AG09319 (cell line): ENCODE measurements at regions not wholly inside any gene's neighbourhood (a gene's known extent, or its start where the extent isn't known, plus 50 kb on each side); places are given as distances from the start of the nearest gene placed in this dataset.

Source experiments
- DNase-seq: peaks from one replicate; pipeline ENCODE4 v3.0.0-alpha.2; 2010; ENCODE audit warnings: low read depth; ENCODE audit errors: extremely low read depth
- CTCF ChIP-seq: IDR thresholded peaks from 2 replicates; pipeline ENCODE4 v1.5.1; 2011; ENCODE audit warnings: low read depth, mild to moderate bottlenecking, inconsistent platforms, low read length, moderate library complexity

- no peak for TF ChIP-seq CTCF
- DNase-seq: no peak
Observed at GRCh38 chr1:48052923-48053291, 55.7 kb upstream of the TRABD2B start.

- TF ChIP-seq CTCF: no peak
Observed at GRCh38 chr1:48051466-48052126, 54.4 kb upstream of the TRABD2B start.

GRCh38 chr1:48049823-48050535, 52.8 kb upstream of the TRABD2B start:
- TF ChIP-seq CTCF: no peak
- DNase-seq: no peak

More at GRCh38 chr1:48051466-48052126, 54.4 kb upstream of the TRABD2B start:
- no peak for DNase-seq

GRCh38 chr1:48048980-48049379, 51.8 kb upstream of the TRABD2B start:
- no peak for TF ChIP-seq CTCF
- no peak for DNase-seq

- no peak for DNase-seq
- TF ChIP-seq CTCF: no peak
Observed at GRCh38 chr1:48048064-48048463, 50.9 kb upstream of the TRABD2B start.

- TF ChIP-seq CTCF: no peak
- DNase-seq: no peak
Observed at GRCh38 chr1:48047116-48047515, 49.9 kb upstream of the TRABD2B start.
